Fibroblast of skin of right biceps (primary cell): ENCODE measurements at regions not wholly inside any gene's neighbourhood (a gene's known extent, or its start where the extent isn't known, plus 50 kb on each side); places are given as distances from the start of the nearest gene placed in this dataset.

ENCODE experiments used
- DNase-seq: peaks from one replicate; pipeline ENCODE4 v3.0.0-alpha.2; 2013

DNA sequence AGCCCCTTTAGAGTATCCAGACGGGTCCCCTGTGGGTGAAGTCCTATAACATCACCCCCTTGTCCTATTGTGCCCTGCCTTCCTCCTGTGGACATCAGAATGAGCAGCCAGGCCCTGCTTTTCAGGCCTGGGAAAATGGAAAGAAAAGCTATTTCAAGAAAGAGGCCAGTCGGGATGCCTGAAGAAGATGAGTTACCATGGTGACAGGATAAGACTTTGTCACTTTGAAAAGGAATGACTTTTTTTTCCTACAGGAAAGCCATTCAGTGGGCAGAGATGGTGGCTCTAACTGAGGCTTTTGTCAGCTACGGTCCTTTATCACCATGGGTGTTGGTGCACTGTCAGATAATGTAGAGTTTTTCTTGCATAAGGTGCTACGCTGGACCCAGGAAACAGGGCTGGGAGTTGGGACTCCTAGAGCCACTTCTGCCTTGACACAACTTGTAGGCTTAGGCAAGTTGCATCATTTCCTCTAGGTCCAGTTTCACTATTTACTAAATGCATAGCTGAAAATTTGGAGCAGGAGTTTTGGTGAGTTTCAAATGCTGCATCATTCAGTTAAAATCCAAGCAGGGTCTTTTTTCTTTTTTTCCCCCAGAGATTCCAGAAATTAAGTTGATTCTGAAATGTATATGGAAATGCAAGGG lies 179.0 kb upstream of the ADRA1D start:
- no peak for DNase-seq

DNA sequence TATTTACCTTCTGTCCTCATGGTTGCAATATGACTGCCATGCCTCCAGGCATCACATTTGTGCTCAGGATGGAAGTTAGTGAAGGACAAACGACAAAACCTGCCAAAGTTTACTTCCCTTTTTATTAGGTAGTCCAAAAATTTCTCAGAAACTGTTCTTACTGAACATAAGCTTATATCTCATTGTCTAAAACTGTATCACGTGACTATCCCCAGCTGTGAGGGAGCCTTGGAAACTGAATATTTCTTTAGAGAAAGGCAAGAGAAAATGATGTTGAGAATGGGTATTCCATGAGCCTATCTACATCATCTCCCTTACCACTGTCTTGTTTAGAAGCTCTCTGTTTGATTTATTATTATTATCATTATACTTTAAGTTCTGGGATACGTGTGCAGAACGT lies 169.1 kb upstream of the ADRA1D start:
- no peak for DNase-seq

DNA sequence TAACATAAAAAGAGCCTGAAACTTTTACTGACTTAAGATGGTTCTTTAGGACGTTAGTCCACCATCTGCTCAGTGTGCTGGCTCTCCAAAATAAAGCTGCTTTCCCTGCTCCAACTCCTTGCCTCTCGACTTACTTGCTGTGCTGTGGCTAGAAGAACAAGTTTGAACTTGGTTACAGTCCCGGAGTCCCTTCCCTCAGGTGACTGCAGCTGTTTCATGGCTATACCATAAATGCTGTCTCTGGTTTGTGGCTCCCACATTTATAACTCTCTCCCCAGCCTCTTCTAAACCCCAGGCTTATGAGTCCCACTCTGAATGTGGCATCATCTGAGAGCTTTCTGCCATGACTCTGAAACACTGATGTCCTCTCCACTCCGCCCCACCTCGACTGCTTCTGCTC lies 166.2 kb upstream of the ADRA1D start:
- no peak for DNase-seq

DNA sequence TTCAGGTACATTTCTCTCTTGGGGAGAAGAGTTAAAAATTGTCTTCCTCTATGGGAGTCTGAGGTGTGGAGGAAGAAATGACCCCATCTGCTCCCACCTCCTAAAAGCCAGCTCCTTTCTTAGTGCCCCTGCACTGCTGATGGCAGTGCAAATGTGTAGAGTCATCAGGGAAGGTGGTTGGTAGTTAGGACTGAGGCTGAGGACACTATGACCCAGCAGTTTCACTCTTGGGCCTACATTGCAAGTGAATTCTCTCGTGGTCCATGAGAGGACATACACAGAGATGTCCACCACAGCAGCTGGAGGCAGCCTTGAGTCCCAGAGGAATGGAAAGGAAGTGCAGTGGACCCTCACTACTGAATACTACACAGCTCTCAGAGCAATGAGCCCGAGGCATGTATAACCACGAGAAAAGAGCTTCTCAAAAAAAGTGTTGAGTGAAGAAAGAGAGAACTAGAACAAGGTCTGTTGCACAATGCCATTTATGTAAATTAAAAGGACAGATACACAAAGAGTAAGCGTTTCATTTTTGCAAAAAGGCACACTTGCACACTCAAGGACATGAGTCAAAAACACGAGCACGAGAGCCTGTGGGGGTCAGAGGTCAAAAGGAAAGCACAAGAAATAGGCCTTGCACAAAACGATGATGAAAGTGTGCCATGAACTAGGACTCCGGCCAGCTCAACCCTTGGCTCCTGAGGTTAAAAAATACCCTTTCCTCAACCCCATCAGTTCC lies 164.4 kb upstream of the ADRA1D start:
- DNase-seq, result no peak

DNA sequence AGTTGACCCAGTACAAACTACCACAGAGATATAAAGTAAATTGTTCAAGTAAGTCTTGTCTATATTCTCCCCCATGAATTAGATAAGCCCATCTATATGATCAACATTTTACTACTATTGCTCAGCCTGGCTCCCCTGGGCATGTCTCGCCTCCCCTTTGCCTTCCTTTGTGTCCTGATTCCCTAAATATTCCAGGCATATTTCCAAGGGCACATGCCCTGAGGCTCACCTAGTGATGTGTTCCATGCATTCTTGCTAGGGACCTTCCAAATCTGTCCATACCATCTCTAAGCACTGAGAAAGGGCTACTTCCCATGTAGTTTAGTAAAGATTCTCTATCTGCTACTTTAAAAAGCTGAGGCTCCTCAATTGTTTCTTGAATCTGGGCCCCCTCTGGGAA lies 163.1 kb upstream of the ADRA1D start:
- DNase-seq, result no peak

DNA sequence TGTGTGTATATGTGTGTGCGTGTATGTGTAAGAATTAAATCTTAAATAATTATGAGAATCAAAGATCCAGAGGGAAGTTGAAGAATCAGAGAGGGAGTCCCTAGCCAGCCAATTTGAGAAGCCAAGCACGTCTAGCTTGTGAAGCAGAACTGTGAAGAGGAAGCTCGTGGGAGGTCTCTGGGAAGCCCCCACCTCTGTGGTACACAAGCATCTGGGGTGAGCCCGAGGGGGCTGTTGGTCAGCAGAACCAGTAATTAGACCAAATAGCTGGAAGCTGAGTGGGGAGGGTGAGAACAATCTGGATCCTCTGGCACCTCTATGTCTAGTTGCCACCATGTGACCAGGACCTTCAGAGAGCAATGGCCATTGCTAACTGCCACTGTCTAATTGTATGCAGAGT lies 162.7 kb upstream of the ADRA1D start:
- no peak for DNase-seq

DNA sequence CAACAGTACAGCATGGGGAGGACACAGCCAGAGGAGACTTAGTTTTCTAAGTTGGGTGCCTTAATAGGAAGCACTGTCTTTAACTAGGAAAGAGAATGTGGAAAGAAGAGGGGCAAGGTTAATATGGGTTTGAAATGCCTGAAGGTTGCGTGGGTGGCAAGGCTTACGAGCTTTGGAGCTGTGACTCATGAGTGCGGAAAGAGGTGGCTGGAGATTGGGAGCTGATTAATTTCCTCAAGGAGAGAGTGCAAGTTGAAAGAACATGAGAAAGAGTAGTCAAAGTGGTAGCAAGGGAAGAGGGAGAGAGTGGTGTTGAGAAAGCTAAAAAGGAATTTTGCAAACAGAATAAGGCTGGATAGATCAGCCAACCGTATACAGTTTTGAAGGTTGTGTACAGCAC lies 157.5 kb upstream of the ADRA1D start:
- peak; percentile 80 for DNase-seq

DNA sequence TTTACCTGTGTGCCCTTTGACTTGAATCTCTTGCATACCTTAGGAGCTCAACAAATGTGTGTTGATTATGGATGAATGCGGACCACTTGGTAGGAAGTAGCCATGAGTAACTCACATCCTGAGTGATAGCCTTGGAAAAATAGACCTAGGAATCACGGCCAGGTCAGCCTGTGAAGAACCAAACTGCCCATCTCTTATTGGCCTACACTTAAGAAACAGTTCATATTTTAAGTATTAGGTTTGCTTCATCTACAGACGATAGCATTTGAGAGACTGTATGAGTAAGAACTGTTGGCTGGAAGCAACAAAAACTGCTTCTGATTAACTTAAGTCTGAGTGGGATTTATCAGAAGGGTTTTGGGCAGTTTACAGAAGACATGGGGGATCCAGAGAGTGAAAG lies 152.5 kb upstream of the ADRA1D start:
- peak; percentile 14 for DNase-seq

DNA sequence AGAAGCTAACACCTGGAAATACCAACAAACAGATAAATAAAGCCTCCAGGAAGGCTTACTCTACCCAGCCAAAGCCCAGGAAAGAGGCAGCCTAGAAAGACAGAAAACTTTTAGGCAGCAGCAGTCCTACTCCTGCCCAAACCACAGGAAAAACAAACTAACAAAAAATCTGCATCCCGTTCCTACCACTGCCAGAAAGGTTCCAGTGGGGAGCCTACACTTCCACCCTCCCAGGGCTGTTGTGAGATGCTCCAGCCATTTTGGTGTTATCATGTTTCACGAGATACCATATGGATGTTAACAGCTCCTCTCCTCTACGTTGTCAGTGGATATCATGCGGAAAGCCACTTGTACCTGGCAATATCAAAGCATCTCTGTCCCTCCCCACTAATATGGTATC lies 135.9 kb upstream of the ADRA1D start:
- DNase-seq, result no peak

DNA sequence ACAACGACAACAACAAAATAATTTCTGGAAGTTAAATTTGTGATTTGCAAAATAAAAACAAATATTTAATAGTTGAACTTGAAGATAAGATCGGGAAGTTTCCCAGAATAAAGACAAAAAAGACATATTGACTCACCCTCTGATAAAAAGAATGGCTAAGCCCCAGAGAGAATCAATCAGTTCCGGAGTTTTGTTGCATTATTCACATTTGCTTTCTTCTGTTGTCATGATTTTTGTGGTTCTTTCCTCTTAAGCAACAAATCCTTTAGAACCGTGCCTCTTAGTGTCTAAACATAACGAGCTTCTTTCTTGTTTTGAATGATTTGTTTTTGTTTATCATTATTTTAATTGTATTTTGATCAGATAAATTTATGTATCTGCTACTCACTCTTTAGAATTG lies 134.9 kb upstream of the ADRA1D start:
- peak; percentile 25 for DNase-seq

DNA sequence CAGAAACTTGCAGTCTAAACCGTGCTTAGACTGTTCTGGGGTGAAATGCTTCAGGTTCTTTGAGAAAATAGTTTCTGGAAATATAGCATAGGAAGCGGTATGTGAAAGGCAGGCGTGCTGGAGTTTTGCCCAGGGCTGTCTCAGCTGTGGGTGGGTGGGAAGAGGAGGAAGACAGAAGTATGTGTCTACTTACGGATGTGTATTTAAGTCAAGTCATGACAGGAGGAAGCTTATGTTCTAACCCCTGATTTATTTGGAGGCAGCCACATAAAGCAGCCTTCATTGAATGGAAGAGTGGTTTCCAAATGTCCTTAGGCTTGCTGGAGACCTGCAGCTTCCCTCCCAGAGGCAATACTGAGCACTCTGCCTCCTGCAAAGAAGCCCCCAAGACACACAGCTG lies 126.8 kb upstream of the ADRA1D start:
- DNase-seq, result peak; percentile 91

DNA sequence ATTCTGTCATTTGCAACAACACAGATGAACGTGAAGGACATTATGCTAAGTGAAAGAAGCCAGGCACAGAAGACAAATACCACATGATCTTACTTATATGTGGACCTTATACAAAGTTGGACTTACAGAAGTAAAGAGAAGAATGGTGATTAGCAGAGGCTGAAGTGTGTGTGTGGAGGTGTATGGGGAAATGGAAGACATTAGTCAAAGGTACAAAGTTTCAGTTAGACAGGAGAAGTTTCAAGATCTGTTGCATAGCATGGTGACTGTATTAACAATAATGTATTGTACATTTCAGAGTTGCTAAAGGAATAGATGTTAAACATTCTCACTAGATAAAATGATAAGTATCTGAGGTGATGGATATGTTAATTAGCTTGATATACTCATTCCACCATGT lies 124.4 kb upstream of the ADRA1D start:
- DNase-seq, result no peak

DNA sequence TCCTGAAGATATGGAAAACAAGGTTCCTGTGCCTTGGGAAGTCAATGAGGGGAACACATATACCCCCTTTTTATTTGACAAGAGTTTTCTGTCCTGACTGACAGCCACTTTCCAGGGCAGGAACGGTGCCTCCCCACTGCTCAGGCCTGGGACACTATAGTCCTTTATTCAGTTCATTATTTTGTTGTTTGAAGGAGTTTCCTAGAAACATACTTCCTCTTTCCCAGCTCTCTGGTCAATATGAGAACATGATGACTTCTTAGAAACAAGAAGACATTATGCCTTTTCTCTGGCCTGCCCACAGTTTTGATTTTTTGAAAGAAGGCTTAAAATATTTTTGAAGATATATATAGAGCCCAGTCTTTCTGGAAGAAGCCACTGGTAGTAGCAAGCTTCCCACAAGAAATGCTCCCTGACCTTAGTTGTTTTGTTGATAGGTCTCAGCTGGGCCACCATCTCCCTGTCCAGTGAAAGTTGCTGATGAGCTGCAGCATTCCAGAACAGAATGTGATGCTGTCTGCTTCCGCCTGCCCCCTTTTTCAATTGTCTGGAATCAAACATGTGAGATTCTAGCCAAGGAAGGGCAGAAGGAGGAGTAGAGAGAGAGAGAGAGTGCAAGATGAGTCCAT lies 122.7 kb upstream of the ADRA1D start:
- no peak for DNase-seq

DNA sequence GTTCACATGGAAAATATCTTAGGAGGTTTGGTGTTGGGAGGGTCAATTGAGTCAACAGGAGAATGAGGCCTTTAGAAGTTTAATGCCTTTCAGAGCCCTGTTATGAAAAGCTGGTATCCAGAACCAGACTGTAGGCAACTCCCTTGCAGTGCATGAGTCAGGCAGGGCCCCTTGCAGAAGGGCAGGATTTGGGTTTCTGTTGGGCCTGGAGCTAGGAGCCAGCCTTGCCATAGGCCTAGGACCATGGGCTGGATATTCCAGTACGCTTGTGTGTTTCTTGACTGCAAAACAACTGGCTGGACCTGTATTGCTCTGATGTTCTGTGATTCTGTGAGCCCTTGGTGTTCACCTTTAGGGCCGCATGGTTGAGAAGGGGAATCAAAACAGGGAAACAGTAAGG lies 121.8 kb upstream of the ADRA1D start:
- DNase-seq, result no peak

DNA sequence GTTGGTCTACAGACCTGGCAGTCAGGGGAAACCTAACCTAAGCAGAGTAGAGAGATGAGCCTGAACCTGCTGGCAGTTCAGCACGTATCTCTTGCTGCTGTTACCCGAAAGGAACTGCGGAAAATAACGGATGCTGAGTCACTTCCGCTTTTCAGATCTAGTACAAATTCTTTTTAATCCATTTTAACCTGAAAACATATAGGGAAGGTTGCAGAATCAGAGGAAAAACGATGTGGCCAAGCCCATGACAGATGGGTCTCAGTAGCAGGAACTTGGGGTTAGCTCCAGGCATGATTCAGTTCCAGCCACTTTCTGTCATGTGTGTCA lies 120.7 kb upstream of the ADRA1D start:
- DNase-seq, result peak; percentile 2

DNA sequence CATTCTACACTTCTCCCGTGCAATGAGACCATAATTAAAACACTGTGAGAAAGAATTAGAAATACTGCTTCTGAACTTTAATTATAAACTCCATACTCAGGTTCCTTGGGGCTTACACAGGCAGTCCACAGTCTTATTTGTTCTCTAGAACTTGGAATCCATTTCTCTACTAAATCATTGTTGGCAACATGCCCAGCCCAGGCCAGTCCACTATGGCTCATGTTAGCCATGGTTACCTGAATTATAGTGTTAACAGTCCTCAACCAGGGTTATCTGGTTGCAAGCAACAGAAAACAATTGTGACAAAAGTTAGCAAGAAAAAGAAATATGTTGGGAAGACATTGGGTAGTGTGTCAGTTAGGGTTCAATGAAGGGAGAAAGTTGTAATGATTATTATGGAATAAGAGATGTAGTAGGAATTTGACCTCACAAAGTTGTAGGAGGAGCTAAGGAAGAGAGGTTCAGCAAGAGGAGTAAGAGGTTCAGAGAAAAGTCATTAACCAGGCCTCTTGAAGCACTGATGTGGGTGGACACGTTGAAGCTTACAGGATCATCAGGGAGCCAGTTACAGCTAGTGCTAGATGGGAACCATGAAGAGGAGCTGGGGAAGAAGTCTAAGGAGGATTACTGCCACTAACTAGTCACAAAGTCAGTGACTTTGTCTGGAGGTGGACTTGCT lies 120.2 kb upstream of the ADRA1D start:
- peak; percentile 4 for DNase-seq

DNA sequence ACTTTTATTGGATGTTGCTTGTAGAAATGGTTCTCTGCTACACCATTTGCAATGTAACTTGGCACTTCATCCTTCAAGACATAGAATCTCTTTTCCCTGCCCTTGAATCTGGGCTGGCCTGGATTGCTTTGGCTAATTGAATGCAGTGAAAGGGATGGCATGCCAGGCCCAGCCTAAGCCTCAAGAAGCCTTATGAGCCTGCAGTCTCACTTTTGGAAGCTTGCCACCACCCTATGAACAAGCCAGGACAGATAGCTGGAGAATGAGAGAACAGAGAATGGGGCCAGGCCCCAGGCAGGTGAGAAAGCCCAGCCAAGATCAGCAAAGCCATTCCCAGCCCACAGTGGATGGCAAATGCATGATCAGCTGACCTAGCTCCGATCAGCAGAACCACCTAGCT lies 117.0 kb upstream of the ADRA1D start:
- no peak for DNase-seq

DNA sequence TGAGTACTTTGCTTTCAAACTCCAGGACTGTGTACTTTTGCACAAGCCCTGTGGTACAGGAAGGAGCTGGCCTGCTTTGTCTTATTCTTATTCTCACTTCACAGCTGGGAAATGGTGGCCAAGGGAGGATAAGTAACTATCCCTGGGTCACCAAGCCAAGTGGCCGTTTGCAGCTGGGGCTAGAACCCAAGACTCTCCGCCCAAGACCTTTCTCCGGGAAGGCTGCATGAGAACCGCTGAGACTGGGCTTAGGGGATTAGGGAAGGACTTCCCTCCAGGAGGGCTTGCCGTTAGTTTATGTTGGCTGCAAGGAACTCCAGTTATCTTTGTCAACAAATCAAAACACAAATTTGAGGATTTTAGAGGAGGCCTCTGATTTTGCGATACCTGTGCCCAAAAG lies 109.5 kb upstream of the ADRA1D start:
- DNase-seq, result no peak

DNA sequence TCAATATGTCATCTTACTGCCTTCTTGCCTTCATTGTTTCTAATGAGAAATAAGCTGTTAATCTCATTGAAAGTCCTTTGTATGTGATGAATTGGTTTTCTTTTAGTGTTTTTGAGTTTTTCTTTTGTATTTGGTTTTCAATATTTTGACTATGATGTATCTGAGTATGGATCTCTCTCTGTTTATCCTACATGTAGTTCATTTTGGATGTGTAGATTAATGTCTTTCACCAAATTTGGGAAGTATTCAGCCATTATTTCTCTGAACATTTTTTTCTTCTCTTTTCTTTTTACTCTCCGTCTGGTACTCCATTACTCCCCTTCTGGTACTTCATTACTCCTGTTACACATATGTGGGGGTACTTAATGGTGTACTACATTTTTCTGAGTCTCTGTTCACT lies 103.3 kb upstream of the ADRA1D start:
- DNase-seq, result no peak

DNA sequence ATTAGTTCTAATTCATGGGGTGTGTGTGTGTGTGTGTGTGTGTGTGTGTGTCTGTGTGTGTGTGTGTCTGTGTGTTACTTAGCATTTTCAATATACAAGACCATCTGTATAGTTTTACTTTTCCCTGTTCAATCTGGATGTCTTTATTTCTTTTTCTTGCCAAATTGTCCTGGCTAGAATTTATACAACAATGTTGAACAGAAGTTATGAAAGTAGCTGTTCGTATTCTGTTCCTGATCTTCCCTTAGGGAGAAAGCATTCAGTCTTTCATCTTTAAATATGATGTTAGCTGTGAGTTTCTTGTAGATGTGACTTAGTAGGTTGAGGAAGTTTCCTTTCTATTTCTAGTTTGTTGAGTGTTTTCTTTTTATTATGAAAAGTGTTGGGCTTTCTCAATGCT lies 101.0 kb upstream of the ADRA1D start:
- DNase-seq, result no peak

DNA sequence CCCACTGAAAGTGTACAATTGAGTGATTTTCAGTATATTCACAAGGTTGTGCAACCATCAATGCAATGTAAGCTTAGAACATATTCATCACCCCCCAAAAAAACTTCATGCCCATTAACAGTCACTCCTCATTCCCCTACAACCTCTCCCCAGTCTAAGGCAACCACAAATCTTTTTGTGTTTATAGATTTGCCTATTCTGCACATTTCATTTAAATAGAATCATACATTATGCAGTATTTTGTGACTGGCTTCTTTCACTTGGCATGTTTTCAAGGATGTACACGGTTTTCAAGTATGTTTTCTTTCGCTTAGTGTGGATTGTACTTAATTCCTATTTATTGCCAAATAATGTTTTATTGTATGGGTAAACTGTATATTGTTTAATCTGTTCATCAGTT lies 95.6 kb upstream of the ADRA1D start:
- peak; percentile 83 for DNase-seq

DNA sequence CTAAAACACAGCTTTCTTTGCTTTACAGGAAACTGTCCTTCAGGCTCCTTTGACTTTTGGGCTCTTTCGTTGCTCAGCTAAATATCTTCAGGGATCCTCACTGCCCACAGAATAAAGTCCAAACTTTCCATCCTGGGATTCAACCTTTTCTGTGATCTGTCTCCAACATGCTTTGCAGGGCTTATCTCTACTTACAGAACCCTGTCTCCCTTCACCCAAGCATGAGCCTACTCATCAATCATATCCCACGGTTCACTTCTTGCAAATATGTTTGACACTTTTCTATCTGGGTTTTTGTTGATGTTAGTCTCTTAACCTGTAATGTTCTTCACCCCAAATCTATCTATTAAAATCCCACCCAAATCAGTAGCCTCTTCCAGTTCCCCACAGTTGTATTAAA lies 93.5 kb upstream of the ADRA1D start:
- DNase-seq, result no peak

DNA sequence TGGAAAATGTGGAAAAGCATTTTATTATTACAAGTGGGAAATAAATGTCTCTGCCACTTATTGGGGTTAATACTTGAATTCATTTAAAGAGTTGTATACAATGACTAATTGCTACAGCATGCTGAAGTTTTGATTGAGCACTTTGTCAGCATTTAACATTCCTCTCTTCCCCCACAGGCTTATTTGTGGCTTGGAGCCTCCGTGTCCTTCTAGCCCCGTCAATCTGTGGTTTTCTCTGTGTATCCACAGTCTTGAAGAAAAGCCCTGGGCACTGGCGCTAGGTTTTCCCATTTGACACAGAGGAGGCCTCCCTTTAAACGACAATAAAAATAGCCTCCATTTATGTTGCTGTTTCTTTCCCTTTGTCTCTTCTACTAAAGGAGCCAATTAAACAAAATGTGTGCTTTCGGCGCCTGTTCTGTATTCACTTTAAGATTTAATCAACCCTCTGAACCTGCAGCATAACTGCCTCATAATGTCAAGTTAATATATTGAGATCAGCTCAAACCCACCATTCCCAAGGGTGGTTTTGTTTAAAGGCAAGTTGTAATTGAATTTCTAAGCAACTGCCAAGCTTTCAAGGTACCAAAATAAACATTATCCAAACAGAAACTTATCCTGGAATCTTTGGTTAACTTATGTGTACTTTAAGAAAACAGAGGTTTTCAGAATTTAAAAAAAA lies 92.9 kb upstream of the ADRA1D start:
- DNase-seq, result peak; percentile 92

DNA sequence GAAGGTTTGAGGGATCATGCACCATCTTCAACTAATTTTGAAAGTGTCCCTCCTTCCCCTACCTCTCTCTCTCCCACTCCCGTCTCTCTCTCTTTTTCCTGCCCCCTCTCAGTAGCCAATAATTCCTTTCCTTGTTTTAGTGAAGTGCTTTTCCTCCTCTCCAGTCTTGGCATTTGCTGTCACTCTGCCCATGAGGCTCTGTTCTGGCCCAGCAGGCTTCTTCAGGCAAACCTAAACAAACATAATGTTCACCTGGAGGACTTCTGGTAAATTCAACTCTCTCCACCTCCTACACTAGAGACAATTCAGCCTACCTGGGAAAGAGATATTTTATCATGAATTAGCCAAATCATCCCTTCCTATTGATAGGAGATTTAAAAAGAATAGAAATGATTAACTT lies 86.6 kb upstream of the ADRA1D start:
- no peak for DNase-seq
